PC-3 (cell line): ENCODE measurements at regions not wholly inside any gene's neighbourhood (a gene's known extent, or its start where the extent isn't known, plus 50 kb on each side); places are given as distances from the start of the nearest gene placed in this dataset.

ENCODE experiments used
- ATAC-seq: fragments of 200-7000 bp; cut with Tn5 transposase; 2 replicates; pipeline ENCODE4 v1.9.1; 2020; ENCODE audit warnings: mild to moderate bottlenecking, moderate library complexity
- BruUV-seq: library from RNA; stranded (reverse); fragments of 400-500 nt; replicated peaks from 2 replicates; lab custom pipeline; 2021; lab: Mats Ljungman, UMichigan
- CTCF ChIA-PET: fragments of 300-600 bp; sonication (Branson Sonifier 250); formaldehyde crosslinking; loops from one replicate; lab custom pipeline; 2022; ENCODE audit warnings: antibody characterized with exemption; lab: Charles Lee
- POLR2A ChIA-PET: fragments of 300-600 bp; sonication (Branson Sonifier 250); formaldehyde crosslinking; loops from one replicate; lab custom pipeline; 2022; ENCODE audit warnings: antibody characterized with exemption; ENCODE audit not compliant: unreplicated experiment; lab: Charles Lee
- DNase-seq: peaks from one replicate; pipeline ENCODE4 v3.0.0-alpha.2; 2015
- H2AFZ ChIP-seq: fragments of 300-600 bp; sonication (generic); 2 replicates; pipeline ENCODE4 v1.6.0; 2016; ENCODE audit warnings: antibody characterized with exemption, low read length
- H3F3A ChIP-seq: fragments of 300-600 bp; sonication (generic); one replicate; pipeline ENCODE4 v1.6.0; 2017; ENCODE audit warnings: antibody characterized with exemption, low read length, control low read depth, mild to moderate bottlenecking; ENCODE audit not compliant: unreplicated experiment
- H3K27ac ChIP-seq: fragments of 300-600 bp; sonication (generic); 2 replicates; pipeline ENCODE4 v1.5.1; 2016; ENCODE audit warnings: mild to moderate bottlenecking, low read length
- H3K27me3 ChIP-seq: fragments of 300-600 bp; sonication (generic); 2 replicates; pipeline ENCODE4 v1.6.1; 2016; ENCODE audit warnings: low read length, mixed read lengths
- H3K36me3 ChIP-seq: fragments of 300-600 bp; sonication (generic); 2 replicates; pipeline ENCODE4 v1.6.1; 2016; ENCODE audit warnings: low read depth, mixed run types, low read length, mixed read lengths
- H3K4me1 ChIP-seq: fragments of 300-600 bp; sonication (generic); 2 replicates; pipeline ENCODE4 v1.5.1; 2016; ENCODE audit warnings: low read length; ENCODE audit not compliant: insufficient read depth
- H3K4me2 ChIP-seq: fragments of 300-600 bp; sonication (generic); 2 replicates; pipeline ENCODE4 v1.6.0; 2016; ENCODE audit warnings: low read length
- H3K4me3 ChIP-seq: fragments of 300-600 bp; sonication (generic); 2 replicates; pipeline ENCODE4 v1.5.1; 2016; ENCODE audit warnings: mild to moderate bottlenecking, low read length, mixed read lengths
- H3K79me2 ChIP-seq: fragments of 300-600 bp; sonication (generic); 2 replicates; pipeline ENCODE4 v1.6.1; 2017; ENCODE audit warnings: low read length, mixed read lengths
- H3K9ac ChIP-seq: fragments of 300-600 bp; sonication (generic); 2 replicates; pipeline ENCODE4 v1.6.0; 2016; ENCODE audit warnings: mild to moderate bottlenecking, low read length
- H3K9me2 ChIP-seq: fragments of 300-600 bp; sonication (generic); replicated peaks from 2 replicates; pipeline ENCODE4 v1.6.1; 2016; ENCODE audit warnings: mixed run types, low read length, mixed read lengths
- H3K9me3 ChIP-seq: fragments of 300-600 bp; sonication (generic); 2 replicates; pipeline ENCODE4 v1.6.1; 2016; ENCODE audit warnings: low read length, mixed read lengths
- H4K20me1 ChIP-seq: fragments of 300-600 bp; sonication (generic); 2 replicates; pipeline ENCODE4 v1.6.1; 2016; ENCODE audit warnings: low read length, mixed read lengths
- CTCF ChIP-seq: fragments of 300-600 bp; sonication (generic); conservative IDR thresholded peaks from 2 replicates; pipeline ENCODE4 v1.5.1; 2017; ENCODE audit warnings: antibody characterized with exemption, low read depth, mild to moderate bottlenecking, low read length
- EZH2 ChIP-seq: fragments of 300-600 bp; sonication (generic); IDR thresholded peaks from one replicate; pipeline ENCODE4 v1.6.1; 2017; ENCODE audit warnings: antibody characterized with exemption, mild to moderate bottlenecking, low read length; ENCODE audit not compliant: unreplicated experiment
- EZH2phosphoT487 ChIP-seq: fragments of 300-600 bp; sonication (generic); IDR thresholded peaks from 2 replicates; pipeline ENCODE4 v1.6.1; 2018; ENCODE audit warnings: mild to moderate bottlenecking, antibody characterized with exemption, low read length, borderline replicate concordance
- intact Hi-C: fragments of 100-400 bp; cut with micrococcal nuclease; formaldehyde crosslinking; loops from 2 replicates; pipeline ENCODE4 v1.9.0; 2023

GRCh38 chr7:156496363-156496769, 144.2 kb upstream of the RNF32 start:
- Histone ChIP-seq H3K9me2 (no peaks in the 10 kb centered on the region), H3K4me2 (no peak overlapping the region), H3K4me1 (no peaks in the 10 kb centered on the region), H3K27ac (no peak overlapping the region), H2AFZ (no peak overlapping the region), H4K20me1 (no peaks in the 10 kb centered on the region), H3K36me3 (no peaks in the 10 kb centered on the region), H3K79me2 (no peaks in the 10 kb centered on the region), H3K9ac (no peak overlapping the region), H3F3A (no peaks in the 10 kb centered on the region), H3K9me3 (no peaks in the 10 kb centered on the region), H3K27me3 (peaks cover 22% of the 10 kb centered on the region), H3K4me3 (no peak overlapping the region)
- TF ChIP-seq EZH2 (no peak), EZH2phosphoT487 (no peak), CTCF (no peak)
- no TSS peak for BruUV-seq
- ChIA-PET CTCF (no interaction called here), POLR2A (no interaction called here)
- DNase-seq (no peak), ATAC-seq (no peak)
- intact Hi-C loops, result no loop called here

- Histone ChIP-seq H3K79me2 (no peaks in the 10 kb centered on the region), H3K9ac (no peak overlapping the region), H3F3A (no peaks in the 10 kb centered on the region), H3K9me3 (no peaks in the 10 kb centered on the region), H3K4me2 (no peak overlapping the region), H3K36me3 (no peaks in the 10 kb centered on the region), H3K9me2 (no peaks in the 10 kb centered on the region), H2AFZ (no peak overlapping the region), H3K4me3 (no peak overlapping the region), H3K27me3 (peaks cover 35% of the 10 kb centered on the region), H3K4me1 (no peaks in the 10 kb centered on the region), H3K27ac (no peak overlapping the region), H4K20me1 (no peaks in the 10 kb centered on the region)
- BruUV-seq, result no TSS peak
- POLR2A ChIA-PET, result no interaction called here
- intact Hi-C loops, result no loop called here
- ATAC-seq, result no peak
- DNase-seq, result no peak
- TF ChIP-seq EZH2, result no peak
- TF ChIP-seq EZH2phosphoT487, result no peak
- no peak for TF ChIP-seq CTCF
- CTCF ChIA-PET, result no interaction called here
Observed at GRCh38 chr7:156494960-156495359, 145.6 kb upstream of the RNF32 start.

GRCh38 chr7:156493942-156494341, 146.6 kb upstream of the RNF32 start:
- H3K4me1 ChIP-seq, result no peaks in the 10 kb centered on the region
- no peaks in the 10 kb centered on the region for H4K20me1 ChIP-seq
- no peaks in the 10 kb centered on the region for H3K79me2 ChIP-seq
- no peak overlapping the region for H2AFZ ChIP-seq
- H3K9me2 ChIP-seq, result no peaks in the 10 kb centered on the region
- intact Hi-C loops, result no loop called here
- ATAC-seq (no peak), DNase-seq (peak; percentile 24)
- ChIA-PET POLR2A (no interaction called here), CTCF (no interaction called here)
- no peak overlapping the region for H3K4me3 ChIP-seq
- H3K9me3 ChIP-seq, result no peaks in the 10 kb centered on the region
- H3K27ac ChIP-seq, result no peak overlapping the region
- H3K36me3 ChIP-seq, result no peaks in the 10 kb centered on the region
- TF ChIP-seq EZH2 (no peak), EZH2phosphoT487 (no peak), CTCF (no peak)
- no TSS peak for BruUV-seq
- H3F3A ChIP-seq, result no peaks in the 10 kb centered on the region
- H3K4me2 ChIP-seq, result no peak overlapping the region
- peaks cover 39% of the 10 kb centered on the region for H3K27me3 ChIP-seq
- H3K9ac ChIP-seq, result no peak overlapping the region
